AG09309 (cell line): ENCODE measurements at regions not wholly inside any gene's neighbourhood (a gene's known extent, or its start where the extent isn't known, plus 50 kb on each side); places are given as distances from the start of the nearest gene placed in this dataset.
A peak's percentile ranks its signal among the peaks of the same experiment; 100 is the strongest.
"Not testable (repeated sequence)": the region's sequence is repeated elsewhere in the genome, so short reads cannot be mapped to it uniquely, and the experiment has no call there.

ENCODE experiments used
- DNase-seq: peaks from one replicate; pipeline ENCODE4 v3.0.0-alpha.2; 2010; ENCODE audit warnings: low read depth
- H3K4me3 ChIP-seq: 2 replicates; pipeline ENCODE4 v1.5.1; 2011; ENCODE audit warnings: mild to moderate bottlenecking, low read depth, low read length, moderate library complexity; ENCODE audit not compliant: control insufficient read depth
- CTCF ChIP-seq: IDR thresholded peaks from 2 replicates; pipeline ENCODE4 v1.5.1; 2011; ENCODE audit warnings: mild to moderate bottlenecking, low read depth, low read length, inconsistent platforms; ENCODE audit not compliant: insufficient read depth, control insufficient read depth; ENCODE audit errors: missing control alignments

GRCh38 chr6:71091956-71092355 is 135.1 kb upstream of the B3GAT2 start:
- DNase-seq: no peak

GRCh38 chr6:71097264-71097663 is 140.4 kb upstream of the B3GAT2 start:
- not testable (repeated sequence) for H3K4me3 ChIP-seq, DNase-seq

More at GRCh38 chr6:71091956-71092355, 135.1 kb upstream of the B3GAT2 start:
- H3K4me3 ChIP-seq: no peak overlapping the region
- no peak for TF ChIP-seq CTCF

GRCh38 chr6:71099649-71100048 is 142.8 kb upstream of the B3GAT2 start:
- no peak for DNase-seq
- no peak for TF ChIP-seq CTCF
- no peak overlapping the region for H3K4me3 ChIP-seq

- TF ChIP-seq CTCF: no peak
- H3K4me3 ChIP-seq: no peak overlapping the region
- no peak for DNase-seq
Measured at GRCh38 chr6:71103130-71103529, 146.3 kb upstream of the B3GAT2 start.

GRCh38 chr6:71103641-71104040 is 146.8 kb upstream of the B3GAT2 start:
- no peak for TF ChIP-seq CTCF
- no peak for DNase-seq
- no peak overlapping the region for H3K4me3 ChIP-seq

GRCh38 chr6:71106276-71106675 is 149.4 kb upstream of the B3GAT2 start:
- no peak overlapping the region for H3K4me3 ChIP-seq
- no peak for TF ChIP-seq CTCF
- no peak for DNase-seq

- TF ChIP-seq CTCF: no peak
- DNase-seq: peak; percentile 25
- H3K4me3 ChIP-seq: peak overlapping the region; percentile 30
Measured at GRCh38 chr6:71107911-71108420, 151.1 kb upstream of the B3GAT2 start.
